Uterus (tissue), 3 donors: ENCODE measurements at regions not wholly inside any gene's neighbourhood (a gene's known extent, or its start where the extent isn't known, plus 50 kb on each side); places are given as distances from the start of the nearest gene placed in this dataset.

Experiments
- DNase-seq, 2 donors: peaks; one replicate each; pipeline ENCODE4 v3.0.0-alpha.2; 2019 to 2020
- H3K27ac ChIP-seq, 2 donors: fragments of 200-600 bp; sonication (generic); 1 replicate in 1 of 2; 2 replicates in 1 of 2; pipeline ENCODE4 v1.5.1; 2016 to 2018
- H3K27me3 ChIP-seq, 2 donors: fragments of 200-600 bp; sonication (generic); one replicate each; pipeline ENCODE4 v1.5.1; 2018 to 2019; ENCODE audit warnings: control low read depth in 1 of 2
- H3K36me3 ChIP-seq, 2 donors: fragments of 200-600 bp; sonication (generic); one replicate each; pipeline ENCODE4 v1.5.1; 2019; ENCODE audit warnings: control low read depth in 1 of 2
- H3K4me1 ChIP-seq, 2 donors: fragments of 200-600 bp; sonication (generic); one replicate each; pipeline ENCODE4 v1.5.1; 2018 to 2019; ENCODE audit warnings: control low read depth in 1 of 2
- H3K4me3 ChIP-seq, 2 donors: fragments of 200-600 bp; sonication (generic); 1 replicate in 1 of 2; 2 replicates in 1 of 2; pipeline ENCODE4 v1.5.1; 2018 to 2019; ENCODE audit warnings: mild to moderate bottlenecking in 1 of 2
- H3K9me3 ChIP-seq, 2 donors: fragments of 200-600 bp; sonication (generic); one replicate each; pipeline ENCODE4 v1.5.1; 2019; ENCODE audit warnings: control low read depth in 1 of 2
- CTCF ChIP-seq, 4 experiments: fragments of 200-600 bp in 2 of 4; fragments of 450-650 bp in 2 of 4; sonication (generic) in 2 of 4; IDR thresholded peaks; one replicate each; pipeline ENCODE4 v1.5.1; 2016 to 2019; ENCODE audit warnings: antibody characterized with exemption in 4 of 4, mild to moderate bottlenecking in 2 of 4, moderate library complexity in 1 of 4
- POLR2A ChIP-seq, 2 donors: fragments of 450-650 bp; IDR thresholded peaks; one replicate each; pipeline ENCODE4 v1.6.1; 2016; ENCODE audit warnings: antibody characterized with exemption in 2 of 2, mild to moderate bottlenecking in 1 of 2, moderate library complexity in 1 of 2
- intact Hi-C: fragments of 100-400 bp; cut with DNase I; formaldehyde crosslinking; loops from one replicate; pipeline ENCODE4 v1.15.1; 2023; ENCODE audit warnings: low total_unique reads
- donor health status: DM: yes; HTN: yes; CAD: no.

- intact Hi-C loops: no loop called here
Observed at GRCh38 chr12:127663716-127664115, 603.3 kb upstream of the TMEM132C start.

GRCh38 chr12:127664901-127665300 lies 602.1 kb upstream of the TMEM132C start:
- no peak for TF ChIP-seq POLR2A (IDR thresholded peaks at IDR 0.05)
- no peak for TF ChIP-seq CTCF (IDR thresholded peaks at IDR 0.05)
- Histone ChIP-seq H3K9me3 (no peaks in the 10 kb centered on the region), H3K27ac (no peak overlapping the region), H3K36me3 (no peaks in the 10 kb centered on the region), H3K4me3 (no peak overlapping the region), H3K27me3 (no peaks in the 10 kb centered on the region), H3K4me1 (no peaks in the 10 kb centered on the region)
- DNase-seq: no peak
- intact Hi-C loops: no loop called here

More at GRCh38 chr12:127663716-127664115, 603.3 kb upstream of the TMEM132C start:
- Histone ChIP-seq H3K27me3 (no peaks in the 10 kb centered on the region), H3K27ac (no peak overlapping the region), H3K4me1 (no peaks in the 10 kb centered on the region), H3K4me3 (no peak overlapping the region), H3K9me3 (no peaks in the 10 kb centered on the region), H3K36me3 (no peaks in the 10 kb centered on the region)
- TF ChIP-seq CTCF (IDR thresholded peaks at IDR 0.05): no peak
- no peak for TF ChIP-seq POLR2A (IDR thresholded peaks at IDR 0.05)
- DNase-seq: no peak

- H3K9me3 ChIP-seq: no peaks in the 10 kb centered on the region
- H3K27ac ChIP-seq: no peak overlapping the region
- no peaks in the 10 kb centered on the region for H3K4me1 ChIP-seq
- no peak for DNase-seq
- H3K27me3 ChIP-seq: no peaks in the 10 kb centered on the region
- H3K36me3 ChIP-seq: no peaks in the 10 kb centered on the region
- no peak overlapping the region for H3K4me3 ChIP-seq
- no peak for TF ChIP-seq CTCF (IDR thresholded peaks at IDR 0.05)
- TF ChIP-seq POLR2A (IDR thresholded peaks at IDR 0.05): no peak
- intact Hi-C loops: no loop called here
Observed at GRCh38 chr12:127667131-127667685, 599.8 kb upstream of the TMEM132C start.

- no peaks in the 10 kb centered on the region for H3K27me3 ChIP-seq
- no peaks in the 10 kb centered on the region for H3K4me1 ChIP-seq
- no peak for DNase-seq
- intact Hi-C loops: no loop called here
- H3K27ac ChIP-seq: no peak overlapping the region
- no peak for TF ChIP-seq POLR2A (IDR thresholded peaks at IDR 0.05)
- TF ChIP-seq CTCF (IDR thresholded peaks at IDR 0.05): no peak
- no peaks in the 10 kb centered on the region for H3K9me3 ChIP-seq
- no peak overlapping the region for H3K4me3 ChIP-seq
- H3K36me3 ChIP-seq: no peaks in the 10 kb centered on the region
Observed at GRCh38 chr12:127670294-127670693, 596.7 kb upstream of the TMEM132C start.

GRCh38 chr12:127670796-127671195 lies 596.2 kb upstream of the TMEM132C start:
- Histone ChIP-seq H3K4me1 (no peaks in the 10 kb centered on the region), H3K27ac (no peak overlapping the region), H3K27me3 (no peaks in the 10 kb centered on the region), H3K4me3 (no peak overlapping the region), H3K9me3 (no peaks in the 10 kb centered on the region), H3K36me3 (no peaks in the 10 kb centered on the region)
- DNase-seq: no peak
- TF ChIP-seq CTCF (IDR thresholded peaks at IDR 0.05) (no peak), POLR2A (IDR thresholded peaks at IDR 0.05) (no peak)
- intact Hi-C loops: no loop called here
